GM21360 (cell line): ENCODE measurements at regions not wholly inside any gene's neighbourhood (a gene's known extent, or its start where the extent isn't known, plus 50 kb on each side); places are given as distances from the start of the nearest gene placed in this dataset.

Source experiments
- ATAC-seq: cut with Tn5 transposase; IDR thresholded peaks from one replicate; pipeline ENCODE4 v1.9.1; 2021; ENCODE audit warnings: mild to moderate bottlenecking, moderate library complexity; ENCODE audit not compliant: unreplicated experiment

- ATAC-seq, result no peak
Observed at GRCh38 chr6:67630146-67630545, 1004.9 kb upstream of the ADGRB3 start.

- ATAC-seq, result no peak
Observed at GRCh38 chr6:67629258-67629657, 1005.8 kb upstream of the ADGRB3 start.

- no peak for ATAC-seq
Observed at GRCh38 chr6:67615796-67616195, 1019.3 kb upstream of the ADGRB3 start.

- no peak for ATAC-seq
Observed at GRCh38 chr6:67608099-67608749, 1026.9 kb upstream of the ADGRB3 start.

GRCh38 chr6:67606906-67607828, 1027.9 kb upstream of the ADGRB3 start:
- ATAC-seq, result no peak

- no peak for ATAC-seq
Observed at GRCh38 chr6:67594366-67594765, 1040.7 kb upstream of the ADGRB3 start.

GRCh38 chr6:67593247-67593646, 1041.8 kb upstream of the ADGRB3 start:
- ATAC-seq, result no peak

- ATAC-seq, result no peak
Observed at GRCh38 chr6:67591910-67592309, 1043.2 kb upstream of the ADGRB3 start.

GRCh38 chr6:67567842-67568241, 1067.2 kb upstream of the ADGRB3 start:
- ATAC-seq, result no peak

- no peak for ATAC-seq
Observed at GRCh38 chr6:67563671-67564070, 1071.4 kb upstream of the ADGRB3 start.

GRCh38 chr6:67560068-67560467, 1075.0 kb upstream of the ADGRB3 start:
- ATAC-seq, result no peak

- ATAC-seq, result no peak
Observed at GRCh38 chr6:67558985-67559384, 1076.1 kb upstream of the ADGRB3 start.

- ATAC-seq, result no peak
Observed at GRCh38 chr6:67544851-67545452, 1090.1 kb upstream of the ADGRB3 start.

GRCh38 chr6:67541586-67541985, 1093.5 kb upstream of the ADGRB3 start:
- ATAC-seq, result no peak

- no peak for ATAC-seq
Observed at GRCh38 chr6:67538032-67538431, 1097.0 kb upstream of the ADGRB3 start.

GRCh38 chr6:67535946-67536345, 1099.1 kb upstream of the ADGRB3 start:
- no peak for ATAC-seq

- no peak for ATAC-seq
Observed at GRCh38 chr6:67506352-67506751, 1128.7 kb upstream of the ADGRB3 start.

- ATAC-seq, result no peak
Observed at GRCh38 chr6:67501755-67502154, 1133.3 kb upstream of the ADGRB3 start.

GRCh38 chr6:67497749-67498148, 1137.3 kb upstream of the ADGRB3 start:
- no peak for ATAC-seq

- no peak for ATAC-seq
Observed at GRCh38 chr6:67496191-67496590, 1138.9 kb upstream of the ADGRB3 start.

GRCh38 chr6:67493682-67494081, 1141.4 kb upstream of the ADGRB3 start:
- ATAC-seq, result no peak

- no peak for ATAC-seq
Observed at GRCh38 chr6:67475700-67476099, 1159.4 kb upstream of the ADGRB3 start.
